COLO668 (cell line): ENCODE measurements at regions not wholly inside any gene's neighbourhood (a gene's known extent, or its start where the extent isn't known, plus 50 kb on each side); places are given as distances from the start of the nearest gene placed in this dataset.

Experiments used
- DNase-seq: peaks from one replicate; lab custom pipeline; 2025; ENCODE audit not compliant: unreplicated experiment; lab: John Stamatoyannopoulos, UW

- no peak for DNase-seq
Observed at GRCh38 chr12:70151993-70152392, 91.2 kb upstream of the CNOT2 start.

GRCh38 chr12:70154087-70154638 lies 89.1 kb upstream of the CNOT2 start:
- DNase-seq = no peak

- DNase-seq = no peak
Observed at GRCh38 chr12:70154960-70155589, 88.2 kb upstream of the CNOT2 start.

GRCh38 chr12:70157099-70157498 lies 86.1 kb upstream of the CNOT2 start:
- no peak for DNase-seq

- DNase-seq = no peak
Observed at GRCh38 chr12:70165450-70165849, 77.8 kb upstream of the CNOT2 start.

- DNase-seq = no peak
Observed at GRCh38 chr12:70176290-70176689, 66.9 kb upstream of the CNOT2 start.

- DNase-seq = no peak
Observed at GRCh38 chr12:70177631-70178030, 65.6 kb upstream of the CNOT2 start.

GRCh38 chr12:70178038-70178437 lies 65.2 kb upstream of the CNOT2 start:
- DNase-seq = no peak

- DNase-seq = no peak
Observed at GRCh38 chr12:70180130-70180529, 63.1 kb upstream of the CNOT2 start.

GRCh38 chr12:70185301-70185700 lies 57.9 kb upstream of the CNOT2 start:
- DNase-seq = no peak

- no peak for DNase-seq
Observed at GRCh38 chr12:70186436-70186835, 56.8 kb upstream of the CNOT2 start.

- no peak for DNase-seq
Observed at GRCh38 chr12:70190262-70191010, 52.8 kb upstream of the CNOT2 start.
